K562 (cell line): ENCODE measurements at regions not wholly inside any gene's neighbourhood (a gene's known extent, or its start where the extent isn't known, plus 50 kb on each side); places are given as distances from the start of the nearest gene placed in this dataset.
A peak's percentile ranks its signal among the peaks of the same experiment; 100 is the strongest.

Experiments used
- ATAC-seq: fragments of 200-7000 bp; cut with Tn5 transposase; 3 replicates; pipeline ENCODE4 v1.9.1; 2020; ENCODE audit warnings: moderate library complexity
- BruUV-seq: library from RNA; stranded (reverse); fragments of 400-500 nt; replicated peaks from 2 replicates; lab custom pipeline; 2021; lab: Mats Ljungman, UMichigan
- CTCF ChIA-PET: fragments of 300-600 bp; formaldehyde crosslinking; extraction: SDS; loops from one replicate; lab custom pipeline; 2021; ENCODE audit warnings: low intra/inter-chr PET ratio; lab: Yijun Ruan, JAX
- POLR2A ChIA-PET: fragments of 300-600, 350-650 bp; sonication (Branson Sonifier 250); formaldehyde crosslinking; extraction: SDS; loops from one replicate; lab custom pipeline; 2021; ENCODE audit warnings: antibody characterized with exemption, inconsistent platforms; lab: Yijun Ruan, JAX
- DNase-seq, 4 experiments: peaks; one replicate each; pipeline versions ENCODE4 v3.0.0 to v3.0.0-alpha.2; 2011 to 2018; ENCODE audit warnings: low spot score in 3 of 4, mixed read lengths in 3 of 4; ENCODE audit errors: extremely low read depth in 1 of 4
- FAIRE-seq: peaks from 2 replicates; lab custom pipeline; 2011; peaks lifted over from hg19 to GRCh38; lab: Jason Lieb, UNC
- H2AFZ ChIP-seq: 2 replicates; pipeline ENCODE4 v1.6.0; 2011; ENCODE audit warnings: low read depth, low read length, control low read depth, inconsistent platforms
- H3K27ac ChIP-seq: fragments of 200-600 bp; 3 replicates; pipeline ENCODE4 v1.8.0; 2011; ENCODE audit warnings: low read depth, mild to moderate bottlenecking, control low read depth, inconsistent platforms, low read length, moderate library complexity, mixed read lengths; ENCODE audit errors: extremely low read depth
- H3K27me3 ChIP-seq, 2 experiments: fragments of 300-600 bp in 1 of 2; 2 replicates in 1 of 2; 3 replicates in 1 of 2; pipeline versions ENCODE4 v1.6.0 to v1.8.0; 2011; ENCODE audit warnings: inconsistent platforms in 2 of 2, low read length in 2 of 2, mild to moderate bottlenecking in 1 of 2, mixed read lengths in 1 of 2, moderate library complexity in 1 of 2; ENCODE audit not compliant: control insufficient read depth in 2 of 2, insufficient read depth in 2 of 2
- H3K36me3 ChIP-seq: fragments of 300-600 bp; 3 replicates; pipeline ENCODE4 v1.8.0; 2011; ENCODE audit warnings: mild to moderate bottlenecking, low read length, inconsistent platforms; ENCODE audit not compliant: control insufficient read depth, insufficient read depth
- H3K4me1 ChIP-seq, 2 experiments: fragments of 200-600 bp in 1 of 2; replicated peaks in 1 of 2; 2 replicates in 1 of 2; 3 replicates in 1 of 2; pipeline versions ENCODE4 v1.5.1 to v1.8.0; 2011; ENCODE audit warnings: inconsistent platforms in 2 of 2, low read length in 2 of 2, mild to moderate bottlenecking in 1 of 2, mixed read lengths in 1 of 2, moderate library complexity in 1 of 2; ENCODE audit not compliant: control insufficient read depth in 2 of 2, insufficient read depth in 2 of 2
- H3K4me2 ChIP-seq: 2 replicates; pipeline ENCODE4 v1.6.1; 2011; ENCODE audit warnings: low read length, control low read depth, inconsistent platforms, mixed read lengths; ENCODE audit not compliant: insufficient read depth
- H3K4me3 ChIP-seq: fragments of 200-600 bp; sonication (generic), shearing (Covaris generic); 2 replicates; pipeline ENCODE4 v1.5.1; 2016; ENCODE audit warnings: control low read depth, inconsistent platforms
- H3K79me2 ChIP-seq: fragments of 200-600 bp; 3 replicates; pipeline ENCODE4 v1.8.0; 2011; ENCODE audit warnings: low read length, inconsistent platforms; ENCODE audit not compliant: control insufficient read depth, insufficient read depth
- H3K9ac ChIP-seq, 2 experiments: 2 replicates each; pipeline versions ENCODE4 v1.6.0 to v1.6.1; 2011; ENCODE audit warnings: low read depth in 2 of 2, low read length in 2 of 2, control low read depth in 1 of 2, inconsistent platforms in 1 of 2, mild to moderate bottlenecking in 1 of 2, mixed read lengths in 1 of 2; ENCODE audit not compliant: insufficient read depth in 1 of 2
- H3K9me1 ChIP-seq: one replicate; pipeline ENCODE4 v1.6.0; 2011; ENCODE audit warnings: inconsistent platforms, mild to moderate bottlenecking, low read length, moderate library complexity; ENCODE audit not compliant: control insufficient read depth, insufficient read depth
- H3K9me3 ChIP-seq: replicated peaks from 2 replicates; pipeline ENCODE4 v1.5.1; 2011; ENCODE audit warnings: low read depth, low read length, inconsistent platforms; ENCODE audit not compliant: control insufficient read depth, insufficient read depth
- H4K20me1 ChIP-seq: replicated peaks from 2 replicates; pipeline ENCODE4 v1.6.1; 2011; ENCODE audit warnings: low read length, inconsistent platforms, mixed read lengths; ENCODE audit not compliant: control insufficient read depth, insufficient read depth
- CTCF ChIP-seq, 3 experiments: IDR thresholded peaks in 2 of 3; conservative IDR thresholded peaks in 1 of 3; 2 replicates each; pipeline ENCODE4 v1.5.1; 2011 to 2012; ENCODE audit warnings: low read length in 3 of 3, mild to moderate bottlenecking in 3 of 3, control low read depth in 2 of 3, improper control_type of control experiment in 1 of 3, inconsistent platforms in 1 of 3, low read depth in 1 of 3, mixed read lengths in 1 of 3, moderate library complexity in 1 of 3; ENCODE audit not compliant: insufficient read depth in 2 of 3
- FOSL1 ChIP-seq: fragments of 200-800 bp; sonication (Bioruptor generic); conservative IDR thresholded peaks from 2 replicates; pipeline ENCODE4 v1.6.1; 2016; ENCODE audit warnings: missing genetic modification characterization, missing compliant biosample characterization
- LARP7 ChIP-seq: fragments of 450-650 bp; IDR thresholded peaks from 2 replicates; pipeline ENCODE4 v1.6.1; 2016
- MEF2A ChIP-seq: IDR thresholded peaks from 2 replicates; pipeline ENCODE4 v1.6.1; 2011; ENCODE audit warnings: low read depth, mild to moderate bottlenecking, low read length, moderate library complexity; ENCODE audit not compliant: control insufficient read depth
- NFE2L1 ChIP-seq: fragments of 450-650 bp; IDR thresholded peaks from 2 replicates; pipeline ENCODE4 v1.6.1; 2016; ENCODE audit warnings: missing genetic modification characterization, low read depth, mild to moderate bottlenecking, missing compliant biosample characterization, moderate library complexity, borderline replicate concordance
- PBX2 ChIP-seq, 2 experiments: IDR thresholded peaks in 1 of 2; conservative IDR thresholded peaks in 1 of 2; 2 replicates each; pipeline ENCODE4 v1.6.1; 2016; ENCODE audit warnings: low read depth in 2 of 2, mild to moderate bottlenecking in 1 of 2, missing compliant biosample characterization in 1 of 2, missing genetic modification characterization in 1 of 2, moderate library complexity in 1 of 2
- SMC3 ChIP-seq: conservative IDR thresholded peaks from 2 replicates; pipeline ENCODE4 v1.6.1; 2011; ENCODE audit warnings: low read depth, low read length, improper control_type of control experiment; ENCODE audit not compliant: insufficient read depth
- SREBF1 ChIP-seq: fragments of 150-350 bp; IDR thresholded peaks from 2 replicates; pipeline ENCODE4 v1.6.1; 2014; ENCODE audit warnings: antibody characterized with exemption, low read depth, low read length, borderline replicate concordance
- SRSF3 ChIP-seq: fragments of 200-400 bp; formaldehyde crosslinking; IDR thresholded peaks from 2 replicates; pipeline ENCODE4 v1.6.1; 2016; ENCODE audit warnings: mild to moderate bottlenecking, low read length, moderate library complexity; ENCODE audit not compliant: insufficient read depth
- TEAD2 ChIP-seq: fragments of 450-650 bp; IDR thresholded peaks from 2 replicates; pipeline ENCODE4 v1.6.1; 2016; ENCODE audit warnings: missing genetic modification characterization, control low read depth, missing compliant biosample characterization
- USF1 ChIP-seq: sonication (generic); formaldehyde crosslinking; IDR thresholded peaks from 2 replicates; pipeline ENCODE4 v1.9.0; 2022; ENCODE audit warnings: mild to moderate bottlenecking, missing genetic modification reagents
- ZBTB12 ChIP-seq: fragments of 250-450 bp; sonication (Bioruptor Pico); IDR thresholded peaks from 2 replicates; pipeline ENCODE4 v1.4.0; 2020
- ZNF121 ChIP-seq: sonication (generic); formaldehyde crosslinking; conservative IDR thresholded peaks from 2 replicates; pipeline ENCODE4 v1.8.0; 2022; ENCODE audit warnings: missing genetic modification reagents
- ZNF224 ChIP-seq: sonication (generic); formaldehyde crosslinking; IDR thresholded peaks from 2 replicates; pipeline ENCODE4 v1.8.0; 2022; ENCODE audit warnings: mild to moderate bottlenecking, missing genetic modification reagents
- ZNF324 ChIP-seq: fragments of 250-450 bp; sonication (Bioruptor Pico); IDR thresholded peaks from 2 replicates; pipeline ENCODE4 v1.4.0; 2020; ENCODE audit warnings: mild to moderate bottlenecking
- ZNF79 ChIP-seq: fragments of 250-450 bp; sonication (Bioruptor Pico); IDR thresholded peaks from 2 replicates; pipeline ENCODE4 v1.4.0; 2020; ENCODE audit warnings: low read depth, mild to moderate bottlenecking, moderate library complexity
- WGBS: fragments of 100-300 bp; shearing (Covaris generic); methylation state at CpG from one replicate; pipeline ENCODE4 v1.1.6; 2016; ENCODE audit warnings: low coverage, mixed read lengths; ENCODE audit not compliant: insufficient coverage; ENCODE audit errors: missing lambda C conversion rate; 5-methylcytosine and 5-hydroxymethylcytosine counted together
- in situ Hi-C: fragments of 300-500 bp; cut with MboI; formaldehyde crosslinking; loops from 4 replicates; pipeline ENCODE4 v1.15.0; 2018; ENCODE audit warnings: inconsistent platforms, mixed read lengths
- intact Hi-C: fragments of 100-400 bp; cut with micrococcal nuclease; formaldehyde crosslinking; loops from 2 replicates; pipeline ENCODE4 v1.14.2; 2022

- no peak overlapping the region for H3K4me2 ChIP-seq
- DNase-seq (no peak), ATAC-seq (no peak), FAIRE-seq (no peak)
- no peak overlapping the region for H2AFZ ChIP-seq
- BruUV-seq = no TSS peak
- no peaks in the 10 kb centered on the region for H3K9me1 ChIP-seq
- H3K4me3 ChIP-seq = no peak overlapping the region
- H3K4me1 ChIP-seq = peaks cover 9 to 23% of the 10 kb centered on the region in 2 experiments
- CTCF ChIA-PET = no interaction called here
- peaks cover 2% of the 10 kb centered on the region; the same call in 1 of the 2 replicates for H4K20me1 ChIP-seq
- peaks cover 25% of the 10 kb centered on the region for H3K79me2 ChIP-seq
- no peaks in the 10 kb centered on the region for H3K27me3 ChIP-seq
- WGBS = 92% methylated on average over 4 of the region's 4 CpGs
- in situ Hi-C loops = loop anchor here (25.0 kb wide), 1 partner anchor 1591 kb away; a partner anchor contains a TSS
- no peaks in the 10 kb centered on the region for H3K36me3 ChIP-seq
- POLR2A ChIA-PET = interaction anchor here (0.7 to 2.8 kb wide), 13 partner anchors 9 to 912 kb away, joined by 3 to 14 read pairs (median 4); a partner anchor contains a TSS
- peaks cover 10% of the 10 kb centered on the region; the same call in 1 of the 2 replicates for H3K9me3 ChIP-seq
- H3K27ac ChIP-seq = no peak overlapping the region
- no peak overlapping the region for H3K9ac ChIP-seq
- intact Hi-C loops = no loop called here
- TF ChIP-seq PBX2 (CRISPR knock-in tag; IDR thresholded peaks at IDR 0.05; ENCODE audit: low read depth) (no peak), PBX2 (tag; conservative IDR thresholded peaks at IDR 0.05; ENCODE audit: low read depth) (no peak), ZNF324 (CRISPR knock-in tag) (no peak), USF1 (CRISPR knock-in tag) (no peak), TEAD2 (tag) (0 out of 2 replicates have a peak, but pooled peaks have one; percentile 49), LARP7 (no peak), MEF2A (no peak), ZBTB12 (CRISPR knock-in tag) (no peak), NFE2L1 (tag) (no peak), CTCF (IDR thresholded peaks at IDR 0.05 in 2 of 3, conservative IDR thresholded peaks at IDR 0.05 in 1 of 3; ENCODE audit: insufficient read depth in 2 of 3, low read depth in 1 of 3, low read length in 3 of 3) (no peak), ZNF224 (CRISPR knock-in tag) (no peak), FOSL1 (tag) (peak; percentile 87), SMC3 (no peak), SREBF1 (no peak), ZNF121 (CRISPR knock-in tag) (peak; percentile 67; the same call in 1 of the 2 replicates), ZNF79 (no peak), SRSF3 (no peak)
These were observed 134.0 kb downstream of the HFE start for GRCh38 chr6:26221186-26221585.
